K562 (cell line): ENCODE measurements at regions not wholly inside any gene's neighbourhood (a gene's known extent, or its start where the extent isn't known, plus 50 kb on each side); places are given as distances from the start of the nearest gene placed in this dataset.
A peak's percentile ranks its signal among the peaks of the same experiment; 100 is the strongest.

Experiments
- ATAC-seq: fragments of 200-7000 bp; cut with Tn5 transposase; 3 replicates; pipeline ENCODE4 v1.9.1; 2020; ENCODE audit warnings: moderate library complexity
- BruUV-seq: library from RNA; stranded (reverse); fragments of 400-500 nt; replicated peaks from 2 replicates; lab custom pipeline; 2021; lab: Mats Ljungman, UMichigan
- CTCF ChIA-PET: fragments of 300-600 bp; formaldehyde crosslinking; extraction: SDS; loops from one replicate; lab custom pipeline; 2021; ENCODE audit warnings: low intra/inter-chr PET ratio; lab: Yijun Ruan, JAX
- POLR2A ChIA-PET: fragments of 300-600, 350-650 bp; sonication (Branson Sonifier 250); formaldehyde crosslinking; extraction: SDS; loops from one replicate; lab custom pipeline; 2021; ENCODE audit warnings: antibody characterized with exemption, inconsistent platforms; lab: Yijun Ruan, JAX
- DNase-seq, 4 experiments: peaks; one replicate each; pipeline versions ENCODE4 v3.0.0 to v3.0.0-alpha.2; 2011 to 2018; ENCODE audit warnings: low spot score in 3 of 4, mixed read lengths in 3 of 4; ENCODE audit errors: extremely low read depth in 1 of 4
- FAIRE-seq: peaks from 2 replicates; lab custom pipeline; 2011; peaks lifted over from hg19 to GRCh38; lab: Jason Lieb, UNC
- H2AFZ ChIP-seq: 2 replicates; pipeline ENCODE4 v1.6.0; 2011; ENCODE audit warnings: low read depth, low read length, control low read depth, inconsistent platforms
- H3K27ac ChIP-seq: fragments of 200-600 bp; 3 replicates; pipeline ENCODE4 v1.8.0; 2011; ENCODE audit warnings: low read depth, mild to moderate bottlenecking, control low read depth, inconsistent platforms, low read length, moderate library complexity, mixed read lengths; ENCODE audit errors: extremely low read depth
- H3K27me3 ChIP-seq, 2 experiments: fragments of 300-600 bp in 1 of 2; 2 replicates in 1 of 2; 3 replicates in 1 of 2; pipeline versions ENCODE4 v1.6.0 to v1.8.0; 2011; ENCODE audit warnings: inconsistent platforms in 2 of 2, low read length in 2 of 2, mild to moderate bottlenecking in 1 of 2, mixed read lengths in 1 of 2, moderate library complexity in 1 of 2; ENCODE audit not compliant: control insufficient read depth in 2 of 2, insufficient read depth in 2 of 2
- H3K36me3 ChIP-seq: fragments of 300-600 bp; 3 replicates; pipeline ENCODE4 v1.8.0; 2011; ENCODE audit warnings: mild to moderate bottlenecking, low read length, inconsistent platforms; ENCODE audit not compliant: control insufficient read depth, insufficient read depth
- H3K4me1 ChIP-seq, 2 experiments: fragments of 200-600 bp in 1 of 2; replicated peaks in 1 of 2; 2 replicates in 1 of 2; 3 replicates in 1 of 2; pipeline versions ENCODE4 v1.5.1 to v1.8.0; 2011; ENCODE audit warnings: inconsistent platforms in 2 of 2, low read length in 2 of 2, mild to moderate bottlenecking in 1 of 2, mixed read lengths in 1 of 2, moderate library complexity in 1 of 2; ENCODE audit not compliant: control insufficient read depth in 2 of 2, insufficient read depth in 2 of 2
- H3K4me2 ChIP-seq: 2 replicates; pipeline ENCODE4 v1.6.1; 2011; ENCODE audit warnings: low read length, control low read depth, inconsistent platforms, mixed read lengths; ENCODE audit not compliant: insufficient read depth
- H3K4me3 ChIP-seq: fragments of 200-600 bp; sonication (generic), shearing (Covaris generic); 2 replicates; pipeline ENCODE4 v1.5.1; 2016; ENCODE audit warnings: control low read depth, inconsistent platforms
- H3K79me2 ChIP-seq: fragments of 200-600 bp; 3 replicates; pipeline ENCODE4 v1.8.0; 2011; ENCODE audit warnings: low read length, inconsistent platforms; ENCODE audit not compliant: control insufficient read depth, insufficient read depth
- H3K9ac ChIP-seq, 2 experiments: 2 replicates each; pipeline versions ENCODE4 v1.6.0 to v1.6.1; 2011; ENCODE audit warnings: low read depth in 2 of 2, low read length in 2 of 2, control low read depth in 1 of 2, inconsistent platforms in 1 of 2, mild to moderate bottlenecking in 1 of 2, mixed read lengths in 1 of 2; ENCODE audit not compliant: insufficient read depth in 1 of 2
- H3K9me1 ChIP-seq: one replicate; pipeline ENCODE4 v1.6.0; 2011; ENCODE audit warnings: inconsistent platforms, mild to moderate bottlenecking, low read length, moderate library complexity; ENCODE audit not compliant: control insufficient read depth, insufficient read depth
- H3K9me3 ChIP-seq: replicated peaks from 2 replicates; pipeline ENCODE4 v1.5.1; 2011; ENCODE audit warnings: low read depth, low read length, inconsistent platforms; ENCODE audit not compliant: control insufficient read depth, insufficient read depth
- H4K20me1 ChIP-seq: replicated peaks from 2 replicates; pipeline ENCODE4 v1.6.1; 2011; ENCODE audit warnings: low read length, inconsistent platforms, mixed read lengths; ENCODE audit not compliant: control insufficient read depth, insufficient read depth
- CBX2 ChIP-seq: fragments of 200-600 bp; sonication (generic); IDR thresholded peaks from one replicate; pipeline ENCODE4 v1.6.1; 2012; ENCODE audit warnings: mild to moderate bottlenecking, low read length, inconsistent platforms; ENCODE audit not compliant: insufficient read depth, poor library complexity, severe bottlenecking
- GATAD2A ChIP-seq: fragments of 450-650 bp; IDR thresholded peaks from 2 replicates; pipeline ENCODE4 v1.6.1; 2017
- MAZ ChIP-seq, 2 experiments: fragments of 450-650 bp in 1 of 2; sonication (generic) in 1 of 2; formaldehyde crosslinking; IDR thresholded peaks in 1 of 2; conservative IDR thresholded peaks in 1 of 2; 2 replicates each; pipeline versions ENCODE4 v1.4.0 to v1.5.0; 2020; ENCODE audit warnings: mild to moderate bottlenecking in 1 of 2, missing genetic modification reagents in 1 of 2
- ZNF146 ChIP-seq: IDR thresholded peaks from one replicate; pipeline ENCODE4 v1.6.1; 2018; ENCODE audit warnings: missing compliant biosample characterization; ENCODE audit not compliant: unreplicated experiment
- ZNF316 ChIP-seq: fragments of 450-650 bp; IDR thresholded peaks from 2 replicates; pipeline ENCODE4 v1.6.1; 2016
- WGBS: fragments of 100-300 bp; shearing (Covaris generic); methylation state at CpG from one replicate; pipeline ENCODE4 v1.1.6; 2016; ENCODE audit warnings: low coverage, mixed read lengths; ENCODE audit not compliant: insufficient coverage; ENCODE audit errors: missing lambda C conversion rate; 5-methylcytosine and 5-hydroxymethylcytosine counted together
- in situ Hi-C: fragments of 300-500 bp; cut with MboI; formaldehyde crosslinking; loops from 4 replicates; pipeline ENCODE4 v1.15.0; 2018; ENCODE audit warnings: inconsistent platforms, mixed read lengths
- intact Hi-C: fragments of 100-400 bp; cut with micrococcal nuclease; formaldehyde crosslinking; loops from 2 replicates; pipeline ENCODE4 v1.14.2; 2022

- CTCF ChIA-PET, result no interaction called here
- H3K9ac ChIP-seq, result no peak overlapping the region
- no peak overlapping the region for H3K27ac ChIP-seq
- no peak overlapping the region for H2AFZ ChIP-seq
- TF ChIP-seq ZNF146 (CRISPR knock-in tag) (peak; percentile 79), MAZ (CRISPR knock-in tag; conservative IDR thresholded peaks at IDR 0.05 in 1 of 2, IDR thresholded peaks at IDR 0.05 in 1 of 2) (no peak), CBX2 (no peak)
- H3K4me2 ChIP-seq, result no peak overlapping the region
- H3K9me1 ChIP-seq, result no peaks in the 10 kb centered on the region
- intact Hi-C loops, result no loop called here
- 16% methylated on average over 4 of the region's 4 CpGs for WGBS
- H3K79me2 ChIP-seq, result no peaks in the 10 kb centered on the region
- BruUV-seq, result no TSS peak
- in situ Hi-C loops, result no loop called here
- FAIRE-seq, result no peak
- no peak for ATAC-seq
- H3K4me3 ChIP-seq, result no peak overlapping the region
- POLR2A ChIA-PET, result no interaction called here
- H3K4me1 ChIP-seq, result no peaks in the 10 kb centered on the region
- H3K9me3 ChIP-seq, result no peaks in the 10 kb centered on the region
- H4K20me1 ChIP-seq, result no peaks in the 10 kb centered on the region
- H3K36me3 ChIP-seq, result no peaks in the 10 kb centered on the region
- DNase-seq, result no peak
- H3K27me3 ChIP-seq, result peaks cover 0 to 3% of the 10 kb centered on the region in 2 experiments; a peak in 1 of 5 replicates
Measured at GRCh38 chr4:108322497-108322896, 153.8 kb upstream of the LEF1 start.

- intact Hi-C loops, result no loop called here
- TF ChIP-seq ZNF316, result 0 out of 2 replicates have a peak, but pooled peaks have one; percentile 4
- TF ChIP-seq GATAD2A, result no peak
- TF ChIP-seq, all 486 proteins: peak for 1
Measured at GRCh38 chr4:108320061-108320460, 151.3 kb upstream of the LEF1 start.

More at GRCh38 chr4:108320061-108320460, 151.3 kb upstream of the LEF1 start:
- in situ Hi-C loops, result no loop called here
- POLR2A ChIA-PET, result no interaction called here
- H3K9me1 ChIP-seq, result no peaks in the 10 kb centered on the region
- no TSS peak for BruUV-seq
- CTCF ChIA-PET, result no interaction called here
- H3K36me3 ChIP-seq, result no peaks in the 10 kb centered on the region
- no peaks in the 10 kb centered on the region for H3K9me3 ChIP-seq
- no peaks in the 10 kb centered on the region for H3K4me1 ChIP-seq
- no peaks in the 10 kb centered on the region for H4K20me1 ChIP-seq
- H3K4me3 ChIP-seq, result no peak overlapping the region
- H3K27ac ChIP-seq, result no peak overlapping the region
- ATAC-seq (no peak), DNase-seq (no peak), FAIRE-seq (no peak)
- peak overlapping the region; percentile 18; the same call in 1 of the 2 replicates for H2AFZ ChIP-seq
- no peaks in the 10 kb centered on the region for H3K79me2 ChIP-seq
- H3K27me3 ChIP-seq, result no peaks in the 10 kb centered on the region
- WGBS, result 0% methylated on average over 1 of the region's 1 CpG
- H3K4me2 ChIP-seq, result no peak overlapping the region
- H3K9ac ChIP-seq, result no peak overlapping the region
